Aorta (tissue), 5 donors: ENCODE measurements at regions not wholly inside any gene's neighbourhood (a gene's known extent, or its start where the extent isn't known, plus 50 kb on each side); places are given as distances from the start of the nearest gene placed in this dataset.
"Not testable (repeated sequence)": the region's sequence is repeated elsewhere in the genome, so short reads cannot be mapped to it uniquely, and the experiment has no call there.

Experiments
- ATAC-seq: fragments of 200-7000 bp; cut with Tn5 transposase; one replicate; pipeline ENCODE4 v1.9.1; 2022; ENCODE audit warnings: moderate library complexity; ENCODE audit not compliant: low FRiP score
- DNase-seq, 2 donors: peaks; one replicate each; pipeline ENCODE4 v3.0.0-alpha.2; 2020
- H3K27ac ChIP-seq, 2 donors: one replicate each; pipeline ENCODE4 v1.5.1; 2013; ENCODE audit warnings: low read length in 2 of 2, mild to moderate bottlenecking in 2 of 2, moderate library complexity in 2 of 2, control low read depth in 1 of 2, inconsistent platforms in 1 of 2, low read depth in 1 of 2
- H3K27me3 ChIP-seq, 2 donors: one replicate each; pipeline ENCODE4 v1.6.1; 2013; ENCODE audit warnings: control low read depth in 1 of 2, low read length in 1 of 2, mild to moderate bottlenecking in 1 of 2, moderate library complexity in 1 of 2; ENCODE audit not compliant: insufficient read depth in 2 of 2, control insufficient read depth in 1 of 2
- H3K36me3 ChIP-seq, 2 donors: one replicate each; pipeline ENCODE4 v1.6.1; 2013; ENCODE audit warnings: control low read depth in 1 of 2, low read length in 1 of 2, mild to moderate bottlenecking in 1 of 2; ENCODE audit not compliant: insufficient read depth in 2 of 2, control insufficient read depth in 1 of 2
- H3K4me1 ChIP-seq, 2 donors: one replicate each; pipeline ENCODE4 v1.6.1; 2013; ENCODE audit warnings: low read length in 2 of 2, control low read depth in 1 of 2, mild to moderate bottlenecking in 1 of 2, moderate library complexity in 1 of 2; ENCODE audit not compliant: insufficient read depth in 2 of 2, control insufficient read depth in 1 of 2
- H3K4me3 ChIP-seq, 2 donors: one replicate each; pipeline ENCODE4 v1.5.1; 2013; ENCODE audit warnings: low read length in 2 of 2, control low read depth in 1 of 2, mild to moderate bottlenecking in 1 of 2
- H3K9me3 ChIP-seq: one replicate; pipeline ENCODE4 v1.6.1; 2013; ENCODE audit warnings: mild to moderate bottlenecking, low read length; ENCODE audit not compliant: control insufficient read depth
- WGBS, 2 donors: extraction: QIAGEN DNeasy Blood & Tissue Kit; methylation state at CpG; one replicate each; pipeline ENCODE4 v1.1.7; 2013; 5-methylcytosine and 5-hydroxymethylcytosine counted together
- intact Hi-C, 2 donors: fragments of 100-400 bp; cut with DNase I; formaldehyde crosslinking; loops; one replicate each; pipeline versions ENCODE4 v1.14.2 to v1.15.0; 2022
- donor health status: healthy with polysubstance abuse.
- donor health status: Bipolar disorder and iron deficiency.
- donor health status: DM: no; HTN: no; CAD: no.
- donor health status: DM: no; HTN: no; CAD: no.
- donor health status: DM: yes; HTN: yes; CAD: no.

GRCh38 chr11:42795483-42795882, 516.3 kb upstream of the API5 start:
- intact Hi-C loops, H3K9me3 ChIP-seq, H3K36me3 ChIP-seq, H3K27ac ChIP-seq, H3K4me1 ChIP-seq, H3K4me3 ChIP-seq, ATAC-seq, DNase-seq, H3K27me3 ChIP-seq: not testable (repeated sequence)
- 73 to 96% methylated on average over 2 of the region's 2 CpGs for WGBS, 2 donors

DNA sequence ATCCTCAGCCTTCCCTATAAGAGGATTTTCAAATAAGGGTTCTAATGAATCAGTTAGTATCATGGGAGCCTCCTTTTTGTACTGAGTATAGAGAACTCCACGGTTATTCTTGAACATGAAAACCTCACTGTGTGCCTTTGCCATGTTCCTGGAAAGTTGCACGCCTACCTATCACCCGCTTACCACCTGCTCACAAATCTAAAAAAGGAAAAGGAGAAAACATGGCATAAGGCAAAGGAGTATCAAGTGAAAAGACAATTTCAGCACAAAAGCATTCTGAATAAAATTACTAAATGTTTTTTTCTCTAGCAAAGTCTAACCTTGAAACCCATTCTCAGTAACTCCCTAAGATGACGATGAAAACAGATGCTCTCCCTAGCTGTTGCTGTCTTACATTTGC, 511.8 kb upstream of the API5 start:
- no peaks in the 10 kb centered on the region for H3K4me1 ChIP-seq
- H3K36me3 ChIP-seq: no peaks in the 10 kb centered on the region
- ATAC-seq: no peak
- intact Hi-C loops: no loop called here
- no peaks in the 10 kb centered on the region for H3K9me3 ChIP-seq
- no peak for DNase-seq
- H3K4me3 ChIP-seq: no peak overlapping the region
- H3K27me3 ChIP-seq: no peaks in the 10 kb centered on the region
- H3K27ac ChIP-seq: no peak overlapping the region
- WGBS, 2 donors: 87 to 92% methylated on average over 4 of the region's 4 CpGs

DNA sequence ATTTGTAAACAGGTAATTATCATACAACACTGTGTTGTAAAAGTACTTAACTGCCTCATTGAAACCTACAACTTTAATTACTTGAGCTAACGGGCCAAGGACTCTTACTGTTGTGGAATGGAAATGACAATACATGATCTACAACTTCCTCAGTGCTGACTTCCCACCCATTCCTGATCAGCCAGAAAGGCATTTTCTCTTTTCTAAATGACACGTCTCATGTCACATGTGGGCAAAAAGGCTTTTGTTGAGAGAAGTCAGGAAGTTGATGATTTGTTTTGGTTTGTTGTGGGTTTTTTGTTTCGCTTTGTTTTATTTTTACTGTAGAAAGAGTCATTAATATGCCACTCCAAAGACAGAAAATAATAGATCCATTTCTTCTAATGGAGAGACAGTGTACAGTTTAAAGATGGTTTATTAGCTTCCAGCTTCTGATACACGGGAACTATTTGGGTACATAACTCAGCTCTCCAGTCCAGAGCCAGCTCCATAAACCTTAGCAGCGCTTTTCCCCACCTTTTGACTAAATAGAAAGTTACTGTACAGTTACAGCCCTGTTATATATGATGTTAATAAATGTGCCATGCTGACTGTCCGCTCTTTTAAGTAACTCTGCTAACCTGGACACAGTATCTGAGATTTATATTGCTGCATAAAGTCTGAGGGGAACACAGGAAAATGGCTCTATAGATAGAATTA, 509.4 kb upstream of the API5 start:
- H3K36me3 ChIP-seq: no peaks in the 10 kb centered on the region
- H3K27me3 ChIP-seq: no peaks in the 10 kb centered on the region
- intact Hi-C loops: no loop called here
- H3K9me3 ChIP-seq: no peaks in the 10 kb centered on the region
- H3K27ac ChIP-seq: no peak overlapping the region
- ATAC-seq: no peak
- 23 to 24% methylated on average over 6 of the region's 6 CpGs for WGBS, 2 donors
- no peak overlapping the region for H3K4me3 ChIP-seq
- H3K4me1 ChIP-seq: no peaks in the 10 kb centered on the region
- no peak for DNase-seq

DNA sequence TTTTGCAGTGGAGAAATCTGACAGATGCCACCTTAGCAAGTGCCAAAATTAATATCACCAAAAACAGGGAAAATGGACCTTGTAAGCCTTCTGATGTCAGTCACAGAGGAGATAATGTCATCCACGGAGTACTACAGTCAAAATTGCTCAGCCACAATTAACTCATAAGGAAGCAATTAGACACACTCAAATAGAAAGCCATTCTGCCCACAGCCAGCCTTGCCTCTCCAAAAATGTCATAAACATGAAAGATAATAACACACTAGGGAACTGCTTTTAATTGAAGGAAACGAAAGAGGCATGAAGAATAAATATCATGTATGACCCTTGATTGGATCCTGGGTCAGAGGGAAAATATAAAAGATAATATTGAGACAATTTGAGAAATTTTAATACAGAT, 505.6 kb upstream of the API5 start:
- 8 to 17% methylated on average over 2 of the region's 2 CpGs for WGBS, 2 donors
- Histone ChIP-seq H3K9me3 (no peaks in the 10 kb centered on the region), H3K27me3 (no peaks in the 10 kb centered on the region), H3K4me3 (no peak overlapping the region), H3K36me3 (no peaks in the 10 kb centered on the region), H3K4me1 (no peaks in the 10 kb centered on the region), H3K27ac (no peak overlapping the region)
- intact Hi-C loops: no loop called here
- no peak for ATAC-seq
- DNase-seq: no peak

DNA sequence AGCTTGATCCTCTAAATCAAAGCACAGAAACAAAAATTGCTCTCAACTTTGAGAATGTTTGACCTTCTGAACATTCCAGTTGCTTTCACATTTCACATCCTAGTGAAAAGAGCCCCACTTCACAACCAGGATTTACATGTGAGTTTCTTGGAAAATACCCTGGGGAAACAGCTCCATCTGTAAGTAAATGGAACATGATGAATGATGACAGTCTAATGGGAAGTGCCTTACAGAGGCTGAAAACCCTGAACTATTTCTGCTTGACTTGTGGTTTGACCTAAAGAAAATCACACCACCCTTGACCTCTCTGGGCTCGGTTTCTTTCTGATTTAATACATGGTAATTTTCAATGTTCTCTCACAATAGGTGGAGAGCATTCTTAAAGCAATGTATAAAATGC, 499.4 kb upstream of the API5 start:
- WGBS, 2 donors: 3 to 5% methylated on average over 1 of the region's 1 CpG
- Histone ChIP-seq H3K4me1 (no peaks in the 10 kb centered on the region), H3K27me3 (no peaks in the 10 kb centered on the region), H3K9me3 (peaks cover 1% of the 10 kb centered on the region), H3K36me3 (no peaks in the 10 kb centered on the region), H3K27ac (no peak overlapping the region), H3K4me3 (no peak overlapping the region)
- intact Hi-C loops: no loop called here
- DNase-seq (no peak), ATAC-seq (no peak)

GRCh38 chr11:42812960-42813359, 498.8 kb upstream of the API5 start:
- no peak for DNase-seq

DNA sequence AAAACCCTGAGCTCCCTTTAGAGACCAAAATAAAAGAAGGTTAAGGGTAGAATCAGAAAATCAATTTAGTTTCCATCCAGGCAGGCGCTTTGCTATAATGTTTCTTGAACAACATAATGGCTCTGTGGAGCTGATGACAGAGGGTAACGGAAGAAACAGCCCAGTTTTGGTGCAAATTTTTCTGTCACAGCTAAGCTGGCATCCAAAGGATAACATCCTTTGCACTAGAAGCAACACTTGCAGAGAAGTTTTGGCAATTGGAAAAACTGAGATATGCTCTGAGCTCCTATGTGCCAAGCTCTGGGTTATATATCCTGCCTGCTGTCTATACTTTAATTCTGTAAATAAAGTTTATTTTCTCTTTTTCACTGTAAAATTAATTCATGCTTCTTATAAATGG, 495.3 kb upstream of the API5 start:
- Histone ChIP-seq H3K27ac (no peak overlapping the region), H3K4me3 (no peak overlapping the region), H3K27me3 (no peaks in the 10 kb centered on the region), H3K4me1 (no peaks in the 10 kb centered on the region), H3K9me3 (peaks cover 1% of the 10 kb centered on the region), H3K36me3 (no peaks in the 10 kb centered on the region)
- intact Hi-C loops: no loop called here
- WGBS, 2 donors: 62 to 67% methylated on average over 2 of the region's 2 CpGs
- ATAC-seq: no peak
- no peak for DNase-seq

More at GRCh38 chr11:42812960-42813359, 498.8 kb upstream of the API5 start:
- Histone ChIP-seq H3K27me3 (no peaks in the 10 kb centered on the region), H3K4me3 (no peak overlapping the region), H3K27ac (no peak overlapping the region), H3K36me3 (no peaks in the 10 kb centered on the region), H3K9me3 (peaks cover 1% of the 10 kb centered on the region), H3K4me1 (no peaks in the 10 kb centered on the region)
- WGBS, 2 donors: 40 to 62% methylated on average over 2 of the region's 2 CpGs
- intact Hi-C loops: no loop called here
- ATAC-seq: no peak

GRCh38 chr11:42819126-42819525, 492.7 kb upstream of the API5 start:
- Histone ChIP-seq H3K27ac (no peak overlapping the region), H3K36me3 (no peaks in the 10 kb centered on the region), H3K9me3 (peaks cover 1% of the 10 kb centered on the region), H3K4me3 (no peak overlapping the region), H3K27me3 (no peaks in the 10 kb centered on the region), H3K4me1 (no peaks in the 10 kb centered on the region)
- ATAC-seq (no peak), DNase-seq (no peak)
- 65 to 74% methylated on average over 3 of the region's 3 CpGs for WGBS, 2 donors
- intact Hi-C loops: no loop called here

DNA sequence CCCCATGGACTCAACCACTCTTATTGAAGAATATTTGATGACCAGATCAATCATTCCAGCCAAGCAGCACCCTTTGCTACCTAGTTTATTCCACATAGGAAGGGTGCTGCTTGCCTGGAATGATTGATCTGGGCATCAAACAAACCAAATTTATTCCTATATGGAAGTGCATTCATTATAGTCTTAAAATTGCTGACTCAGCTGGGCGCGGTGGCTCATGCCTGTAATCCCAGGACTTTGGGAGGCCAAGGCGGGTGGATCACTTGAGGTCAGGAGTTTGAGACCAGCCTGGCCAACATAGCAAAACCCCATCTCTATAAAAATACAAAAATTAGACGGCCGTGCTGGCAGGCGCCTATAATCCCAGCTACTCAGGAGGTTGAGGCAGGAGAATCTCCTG, 489.6 kb upstream of the API5 start:
- DNase-seq, H3K27ac ChIP-seq, intact Hi-C loops, H3K9me3 ChIP-seq, H3K4me3 ChIP-seq, H3K4me1 ChIP-seq, H3K27me3 ChIP-seq, ATAC-seq, H3K36me3 ChIP-seq: not testable (repeated sequence)
- 91 to 94% methylated on average over 6 of the region's 6 CpGs for WGBS, 2 donors
